B cell (primary cell): ENCODE measurements at regions not wholly inside any gene's neighbourhood (a gene's known extent, or its start where the extent isn't known, plus 50 kb on each side); places are given as distances from the start of the nearest gene placed in this dataset.

Source experiments
- ATAC-seq: fragments of 200-7000 bp; cut with Tn5 transposase; one replicate; pipeline ENCODE4 v1.10.0; 2021; ENCODE audit warnings: low read depth, mild to moderate bottlenecking, moderate number of reproducible peaks, moderate library complexity
- CTCF ChIA-PET: fragments of 350-600 bp; sonication (Branson Sonifier 250); formaldehyde crosslinking; loops from one replicate; lab custom pipeline; 2021; ENCODE audit warnings: antibody characterized with exemption, inconsistent platforms; lab: Charles Lee
- POLR2A ChIA-PET: fragments of 350-600 bp; sonication (Branson Sonifier 250); formaldehyde crosslinking; loops from one replicate; lab custom pipeline; 2021; ENCODE audit warnings: antibody characterized with exemption; lab: Charles Lee
- DNase-seq: peaks from one replicate; pipeline ENCODE4 v3.0.0; 2013
- H2AFZ ChIP-seq: 2 replicates; pipeline ENCODE4 v1.6.1; 2012; ENCODE audit warnings: mild to moderate bottlenecking, low read depth, low read length; ENCODE audit not compliant: insufficient read depth, poor library complexity, severe bottlenecking
- H3K27ac ChIP-seq, 2 donors: 1 replicate in 1 of 2; 2 replicates in 1 of 2; pipeline ENCODE4 v1.5.1; 2012 to 2013; ENCODE audit warnings: low read length in 2 of 2, mild to moderate bottlenecking in 2 of 2, moderate library complexity in 1 of 2
- H3K27me3 ChIP-seq, 4 experiments: fragments of 200-600 bp in 1 of 4; sonication (generic) in 1 of 4; replicated peaks in 1 of 4; 1 replicate in 2 of 4; 2 replicates in 2 of 4; pipeline versions ENCODE4 v1.6.1 to v1.7.0; 2013 to 2016; ENCODE audit warnings: low read length in 3 of 4, mild to moderate bottlenecking in 2 of 4, mixed read lengths in 1 of 4, moderate library complexity in 1 of 4; ENCODE audit not compliant: insufficient read depth in 4 of 4, control insufficient read depth in 3 of 4; ENCODE audit errors: control extremely low read depth in 1 of 4
- H3K36me3 ChIP-seq, 2 experiments: replicated peaks in 1 of 2; 1 replicate in 1 of 2; 2 replicates in 1 of 2; pipeline versions ENCODE4 v1.6.1 to v1.7.1; 2013; ENCODE audit warnings: low read length in 1 of 2; ENCODE audit not compliant: insufficient read depth in 2 of 2, control insufficient read depth in 1 of 2; ENCODE audit errors: control extremely low read depth in 1 of 2, extremely low read depth in 1 of 2
- H3K4me1 ChIP-seq, 2 donors: fragments of 200-600 bp in 1 of 2; sonication (generic) in 1 of 2; 1 replicate in 1 of 2; 2 replicates in 1 of 2; pipeline versions ENCODE4 v1.5.1 to v1.6.1; 2013 to 2017; ENCODE audit warnings: low read length in 2 of 2; ENCODE audit not compliant: control insufficient read depth in 2 of 2, insufficient read depth in 2 of 2
- H3K4me2 ChIP-seq: replicated peaks from 2 replicates; pipeline ENCODE3; 2012; ENCODE audit warnings: mild to moderate bottlenecking, low read depth, low read length; ENCODE audit not compliant: poor library complexity, severe bottlenecking
- H3K4me3 ChIP-seq, 5 experiments: fragments of 200-600 bp in 1 of 5; sonication (generic) in 1 of 5; 1 replicate in 3 of 5; 2 replicates in 2 of 5; pipeline versions ENCODE4 v1.5.1 to v1.7.0; 2011 to 2016; ENCODE audit warnings: low read length in 4 of 5, mild to moderate bottlenecking in 4 of 5, low read depth in 2 of 5, control low read depth in 1 of 5, moderate library complexity in 1 of 5; ENCODE audit not compliant: insufficient read depth in 1 of 5; ENCODE audit errors: control extremely low read depth in 1 of 5, extremely low read depth in 1 of 5
- H3K79me2 ChIP-seq: fragments of 200-600 bp; sonication (generic); one replicate; pipeline ENCODE4 v1.6.0; 2016; ENCODE audit warnings: low read length; ENCODE audit not compliant: control insufficient read depth, insufficient read depth
- H3K9ac ChIP-seq: fragments of 200-600 bp; sonication (generic); 2 replicates; pipeline ENCODE4 v1.6.1; 2017; ENCODE audit warnings: mild to moderate bottlenecking, low read length, moderate library complexity
- H3K9me3 ChIP-seq, 3 donors: one replicate each; pipeline versions ENCODE4 v1.6.1 to v1.7.1; 2013; ENCODE audit warnings: low read length in 2 of 3; ENCODE audit not compliant: control insufficient read depth in 2 of 3, insufficient read depth in 1 of 3; ENCODE audit errors: control extremely low read depth in 1 of 3
- H4K20me1 ChIP-seq: 2 replicates; pipeline ENCODE4 v1.6.0; 2012; ENCODE audit warnings: mild to moderate bottlenecking, low read length; ENCODE audit not compliant: insufficient read depth, control insufficient read depth, poor library complexity, severe bottlenecking
- H3K27ac Mint-ChIP-seq: one replicate; pipeline ENCODE4 v1.8.0; 2021; ENCODE audit warnings: mixed read lengths
- H3K27me3 Mint-ChIP-seq: one replicate; pipeline ENCODE4 v1.8.0; 2021; ENCODE audit warnings: mixed read lengths
- H3K4me1 Mint-ChIP-seq: one replicate; pipeline ENCODE4 v1.8.0; 2021; ENCODE audit warnings: mixed read lengths
- H3K4me3 Mint-ChIP-seq: one replicate; pipeline ENCODE4 v1.8.0; 2021; ENCODE audit warnings: mixed read lengths
- H3K9me3 Mint-ChIP-seq: one replicate; pipeline ENCODE4 v1.8.0; 2022; ENCODE audit warnings: mixed read lengths; ENCODE audit not compliant: insufficient read depth
- CTCF ChIP-seq: fragments of 200-600 bp; IDR thresholded peaks from one replicate; pipeline ENCODE4 v1.8.0; 2022; ENCODE audit warnings: antibody characterized with exemption, mild to moderate bottlenecking
- EZH2 ChIP-seq: IDR thresholded peaks from 2 replicates; pipeline ENCODE4 v1.6.1; 2012; ENCODE audit warnings: borderline replicate concordance, low read depth, mild to moderate bottlenecking, moderate library complexity, low read length; ENCODE audit not compliant: insufficient read depth, poor library complexity, severe bottlenecking
- WGBS: methylation state at CpG from one replicate; pipeline ENCODE4 v1.1.5; 2013; ENCODE audit warnings: missing lambda C conversion rate; ENCODE audit not compliant: insufficient coverage; 5-methylcytosine and 5-hydroxymethylcytosine counted together
- intact Hi-C: fragments of 100-400 bp; cut with micrococcal nuclease; formaldehyde crosslinking; loops from one replicate; pipeline ENCODE4 v1.10.0; 2022

- H3K79me2 ChIP-seq: no peaks in the 10 kb centered on the region
- no peaks in the 10 kb centered on the region for H3K9me3 Mint-ChIP-seq
- no peaks in the 10 kb centered on the region for H3K9me3 ChIP-seq
- POLR2A ChIA-PET: no interaction called here
- H3K4me3 Mint-ChIP-seq: no peak overlapping the region
- CTCF ChIA-PET: no interaction called here
- no peaks in the 10 kb centered on the region for H3K27me3 Mint-ChIP-seq
- no peak overlapping the region for H3K27ac Mint-ChIP-seq
- intact Hi-C loops: no loop called here
- no peaks in the 10 kb centered on the region for H3K4me1 ChIP-seq
- no peak overlapping the region for H3K9ac ChIP-seq
- no peaks in the 10 kb centered on the region for H3K36me3 ChIP-seq
- DNase-seq (no peak), ATAC-seq (no peak)
- no peaks in the 10 kb centered on the region for H3K27me3 ChIP-seq
- H3K27ac ChIP-seq: no peak overlapping the region
- no peaks in the 10 kb centered on the region for H4K20me1 ChIP-seq
- WGBS: 100% methylated on average over 1 of the region's 4 CpGs
- no peaks in the 10 kb centered on the region for H3K4me1 Mint-ChIP-seq
- TF ChIP-seq EZH2: no peak
- TF ChIP-seq CTCF: no peak
- no peak overlapping the region for H3K4me3 ChIP-seq
- no peak overlapping the region for H2AFZ ChIP-seq
- H3K4me2 ChIP-seq: no peak overlapping the region
Observed at GRCh38 chr6:115765966-115766365, 294.7 kb downstream of the FRK start.

- Histone ChIP-seq H3K9ac (no peak overlapping the region), H3K79me2 (no peaks in the 10 kb centered on the region), H2AFZ (no peak overlapping the region), H3K4me3 (no peak overlapping the region), H3K4me2 (no peak overlapping the region), H4K20me1 (no peaks in the 10 kb centered on the region), H3K27me3 (no peaks in the 10 kb centered on the region), H3K36me3 (no peaks in the 10 kb centered on the region), H3K27ac (no peak overlapping the region), H3K4me1 (no peaks in the 10 kb centered on the region), H3K9me3 (no peaks in the 10 kb centered on the region)
- DNase-seq: no peak
- Mint-ChIP-seq H3K27ac (no peak overlapping the region), H3K4me1 (no peaks in the 10 kb centered on the region), H3K27me3 (no peaks in the 10 kb centered on the region), H3K9me3 (no peaks in the 10 kb centered on the region), H3K4me3 (no peak overlapping the region)
- 93% methylated on average over 3 of the region's 3 CpGs for WGBS
- intact Hi-C loops: no loop called here
- CTCF ChIA-PET: no interaction called here
- POLR2A ChIA-PET: no interaction called here
- no peak for ATAC-seq
- TF ChIP-seq CTCF (no peak), EZH2 (no peak)
Observed at GRCh38 chr6:115759051-115759450, 301.6 kb downstream of the FRK start.
